Thyroid gland (tissue), 4 donors: ENCODE measurements at regions not wholly inside any gene's neighbourhood (a gene's known extent, or its start where the extent isn't known, plus 50 kb on each side); places are given as distances from the start of the nearest gene placed in this dataset.

Source experiments
- CTCF ChIP-seq, 6 experiments: fragments of 200-600 bp in 3 of 6; fragments of 450-650 bp in 3 of 6; sonication (generic) in 3 of 6; IDR thresholded peaks; one replicate each; pipeline ENCODE4 v1.5.1; 2016 to 2019; ENCODE audit warnings: antibody characterized with exemption in 6 of 6, mild to moderate bottlenecking in 2 of 6, inconsistent platforms in 1 of 6, moderate library complexity in 1 of 6
- POLR2A ChIP-seq, 2 donors: fragments of 450-650 bp; IDR thresholded peaks; one replicate each; pipeline ENCODE4 v1.6.1; 2017; ENCODE audit warnings: antibody characterized with exemption in 2 of 2, mild to moderate bottlenecking in 2 of 2, moderate library complexity in 1 of 2

- TF ChIP-seq CTCF (IDR thresholded peaks at IDR 0.05) (no peak), POLR2A (IDR thresholded peaks at IDR 0.05) (no peak)
Measured at GRCh38 chr2:217339753-217340152, 479.9 kb upstream of the TNP1 start.
